Neural cell (in vitro differentiated cells): ENCODE measurements at regions not wholly inside any gene's neighbourhood (a gene's known extent, or its start where the extent isn't known, plus 50 kb on each side); places are given as distances from the start of the nearest gene placed in this dataset.

Source experiments
- H2AFZ ChIP-seq: fragments of 200-600, 300-800 bp; sonication (generic), shearing (Covaris generic); 2 replicates; pipeline ENCODE4 v1.6.0; 2014; ENCODE audit warnings: low read depth, mild to moderate bottlenecking, antibody characterized with exemption, low read length, moderate library complexity
- H3F3A ChIP-seq: fragments of 200-600 bp; shearing (Covaris generic); 2 replicates; pipeline ENCODE4 v1.6.1; 2016; ENCODE audit warnings: mild to moderate bottlenecking, moderate library complexity, mixed read lengths, antibody characterized with exemption, low read length; ENCODE audit not compliant: insufficient read depth, poor library complexity, severe bottlenecking
- H3K27ac ChIP-seq: fragments of 200-600, 300-800 bp; sonication (generic), shearing (Covaris generic); 2 replicates; pipeline ENCODE4 v1.5.1; 2014; ENCODE audit warnings: mild to moderate bottlenecking, low read length, moderate library complexity
- H3K27me3 ChIP-seq: fragments of 300-800, 200-600 bp; sonication (generic), shearing (Covaris generic); 2 replicates; pipeline ENCODE4 v1.6.0; 2014; ENCODE audit warnings: mild to moderate bottlenecking, low read depth, low read length, moderate library complexity; ENCODE audit not compliant: insufficient read depth
- H3K36me3 ChIP-seq: fragments of 300-800, 200-600 bp; sonication (generic), shearing (Covaris generic); 2 replicates; pipeline ENCODE4 v1.5.1; 2014; ENCODE audit warnings: mild to moderate bottlenecking, antibody characterized with exemption, low read length, moderate library complexity; ENCODE audit not compliant: insufficient read depth
- H3K4me2 ChIP-seq: fragments of 300-800, 200-600 bp; sonication (generic), shearing (Covaris generic); 2 replicates; pipeline ENCODE4 v1.6.0; 2014; ENCODE audit warnings: mild to moderate bottlenecking, low read length
- H3K4me3 ChIP-seq: fragments of 300-800, 200-600 bp; sonication (generic), shearing (Covaris generic); 2 replicates; pipeline ENCODE4 v1.5.1; 2014; ENCODE audit warnings: mild to moderate bottlenecking, low read length, moderate library complexity
- H3K79me2 ChIP-seq: fragments of 200-600 bp; shearing (Covaris generic); replicated peaks from 2 replicates; pipeline ENCODE4 v1.6.0; 2014; ENCODE audit warnings: mild to moderate bottlenecking, low read length, moderate library complexity; ENCODE audit not compliant: insufficient read depth
- H3K9ac ChIP-seq: fragments of 300-800, 200-600 bp; sonication (generic), shearing (Covaris generic); 2 replicates; pipeline ENCODE4 v1.6.1; 2016; ENCODE audit warnings: mild to moderate bottlenecking, low read length, mixed read lengths
- H3K9me2 ChIP-seq: fragments of 200-600 bp; shearing (Covaris generic); 2 replicates; pipeline ENCODE4 v1.6.1; 2016; ENCODE audit warnings: mild to moderate bottlenecking, low read length, mixed read lengths; ENCODE audit not compliant: insufficient read depth
- H3K9me3 ChIP-seq: fragments of 200-600, 300-800 bp; sonication (generic), shearing (Covaris generic); 2 replicates; pipeline ENCODE4 v1.6.1; 2016; ENCODE audit warnings: mild to moderate bottlenecking, mixed run types, low read length, moderate library complexity, mixed read lengths
- H4K20me1 ChIP-seq: fragments of 200-600 bp; shearing (Covaris generic); 2 replicates; pipeline ENCODE4 v1.6.1; 2016; ENCODE audit warnings: mild to moderate bottlenecking, mixed run types; ENCODE audit not compliant: insufficient read depth
- CTCF ChIP-seq: fragments of 450-650 bp; IDR thresholded peaks from 2 replicates; pipeline ENCODE4 v1.5.1; 2014; ENCODE audit warnings: antibody characterized with exemption, mild to moderate bottlenecking, moderate library complexity; ENCODE audit not compliant: poor library complexity, severe bottlenecking
- EP300 ChIP-seq: fragments of 450-650 bp; conservative IDR thresholded peaks from 2 replicates; pipeline ENCODE4 v1.6.1; 2014; ENCODE audit warnings: antibody characterized with exemption, mild to moderate bottlenecking, moderate library complexity; ENCODE audit not compliant: poor library complexity, severe bottlenecking
- EZH2 ChIP-seq: fragments of 200-600, 300-800 bp; shearing (Covaris generic), sonication (generic); IDR thresholded peaks from 2 replicates; pipeline ENCODE4 v1.6.1; 2014; ENCODE audit warnings: antibody characterized with exemption, low read length, borderline replicate concordance, mild to moderate bottlenecking; ENCODE audit not compliant: insufficient read depth, poor library complexity, severe bottlenecking
- MXI1 ChIP-seq: fragments of 450-650 bp; conservative IDR thresholded peaks from 2 replicates; pipeline ENCODE4 v1.6.1; 2014; ENCODE audit warnings: antibody characterized with exemption, mild to moderate bottlenecking; ENCODE audit not compliant: poor library complexity, severe bottlenecking
- POLR2AphosphoS5 ChIP-seq: IDR thresholded peaks from 2 replicates; pipeline ENCODE4 v1.6.1; 2012
- RAD21 ChIP-seq: fragments of 450-650 bp; conservative IDR thresholded peaks from 2 replicates; pipeline ENCODE4 v1.6.1; 2014; ENCODE audit warnings: antibody characterized with exemption, mild to moderate bottlenecking, moderate library complexity
- REST ChIP-seq: IDR thresholded peaks from 2 replicates; pipeline ENCODE4 v1.6.1; 2012; ENCODE audit warnings: borderline replicate concordance
- SMC3 ChIP-seq: fragments of 450-650 bp; conservative IDR thresholded peaks from 2 replicates; pipeline ENCODE4 v1.6.1; 2014; ENCODE audit warnings: antibody characterized with exemption, mild to moderate bottlenecking, moderate library complexity; ENCODE audit not compliant: poor library complexity
- TAF1 ChIP-seq: IDR thresholded peaks from 2 replicates; pipeline ENCODE4 v1.6.1; 2012; ENCODE audit warnings: low read depth

GRCh38 chr1:36608272-36608671 lies 125.6 kb upstream of the CSF3R start:
- no peak for TF ChIP-seq EZH2
- no peak for TF ChIP-seq CTCF
- TF ChIP-seq EP300: no peak
- TF ChIP-seq REST: no peak
- TF ChIP-seq SMC3: no peak
- TF ChIP-seq TAF1: no peak
- TF ChIP-seq POLR2AphosphoS5: no peak
- TF ChIP-seq RAD21: no peak
- no peak for TF ChIP-seq MXI1
- no peaks in the 10 kb centered on the region for H3K9me3 ChIP-seq
- no peaks in the 10 kb centered on the region for H3K79me2 ChIP-seq
- no peak overlapping the region for H2AFZ ChIP-seq
- no peaks in the 10 kb centered on the region for H3K36me3 ChIP-seq
- H3K9ac ChIP-seq: no peak overlapping the region
- no peak overlapping the region for H3K27ac ChIP-seq
- no peak overlapping the region for H3K4me3 ChIP-seq
- H4K20me1 ChIP-seq: no peaks in the 10 kb centered on the region
- no peak overlapping the region for H3K4me2 ChIP-seq
- H3K9me2 ChIP-seq: no peaks in the 10 kb centered on the region
- H3F3A ChIP-seq: no peaks in the 10 kb centered on the region
- no peaks in the 10 kb centered on the region for H3K27me3 ChIP-seq

- no peak for TF ChIP-seq EZH2
- TF ChIP-seq CTCF: no peak
- TF ChIP-seq POLR2AphosphoS5: no peak
- TF ChIP-seq TAF1: no peak
- TF ChIP-seq RAD21: no peak
- no peak for TF ChIP-seq SMC3
- TF ChIP-seq EP300: no peak
- no peak for TF ChIP-seq MXI1
- TF ChIP-seq REST: no peak
Observed at GRCh38 chr1:36607263-36607651, 124.5 kb upstream of the CSF3R start.

More at GRCh38 chr1:36607263-36607651, 124.5 kb upstream of the CSF3R start:
- Histone ChIP-seq H3K27ac (no peak overlapping the region), H3F3A (no peaks in the 10 kb centered on the region), H4K20me1 (no peaks in the 10 kb centered on the region), H3K9ac (no peak overlapping the region), H3K9me3 (no peaks in the 10 kb centered on the region), H3K9me2 (no peaks in the 10 kb centered on the region), H2AFZ (no peak overlapping the region), H3K36me3 (no peaks in the 10 kb centered on the region), H3K4me3 (no peak overlapping the region), H3K4me2 (no peak overlapping the region), H3K27me3 (no peaks in the 10 kb centered on the region), H3K79me2 (no peaks in the 10 kb centered on the region)
